CD8-positive, alpha-beta memory T cell (primary cell): ENCODE measurements at regions not wholly inside any gene's neighbourhood (a gene's known extent, or its start where the extent isn't known, plus 50 kb on each side); places are given as distances from the start of the nearest gene placed in this dataset.

Experiments used
- CTCF ChIA-PET: fragments of 350-600 bp; sonication (Branson Sonifier 250); formaldehyde crosslinking; loops from one replicate; lab custom pipeline; 2021; ENCODE audit warnings: antibody characterized with exemption; lab: Charles Lee
- POLR2A ChIA-PET: fragments of 350-600 bp; sonication (Branson Sonifier 250); formaldehyde crosslinking; loops from one replicate; lab custom pipeline; 2021; ENCODE audit warnings: antibody characterized with exemption; lab: Charles Lee
- DNase-seq, 5 donors: peaks; one replicate each; pipeline versions ENCODE4 v3.0.0 to v3.0.0-alpha.2; 2020 to 2022; ENCODE audit warnings: mixed read lengths in 1 of 5
- H3K27ac ChIP-seq: one replicate; pipeline ENCODE4 v1.7.0; 2013; ENCODE audit warnings: low read depth, mild to moderate bottlenecking, low read length, moderate library complexity
- H3K27me3 ChIP-seq: 2 replicates; pipeline ENCODE4 v1.7.0; 2013; ENCODE audit warnings: low read length, mild to moderate bottlenecking; ENCODE audit not compliant: insufficient read depth, poor library complexity, severe bottlenecking
- H3K36me3 ChIP-seq: 2 replicates; pipeline ENCODE4 v1.7.0; 2013; ENCODE audit warnings: mild to moderate bottlenecking, low read length, moderate library complexity; ENCODE audit not compliant: insufficient read depth
- H3K4me1 ChIP-seq: 2 replicates; pipeline ENCODE4 v1.7.0; 2013; ENCODE audit warnings: mild to moderate bottlenecking, low read length, moderate library complexity; ENCODE audit not compliant: insufficient read depth
- H3K4me3 ChIP-seq: 2 replicates; pipeline ENCODE4 v1.7.0; 2013; ENCODE audit warnings: mild to moderate bottlenecking, low read length
- H3K9me3 ChIP-seq: 2 replicates; pipeline ENCODE4 v1.7.0; 2013; ENCODE audit warnings: mild to moderate bottlenecking, low read length
- H3K27ac Mint-ChIP-seq, 8 donors: one replicate each; pipeline ENCODE4 v1.8.0; 2020 to 2021; ENCODE audit warnings: mixed read lengths in 8 of 8, mild to moderate bottlenecking in 6 of 8, inconsistent platforms in 3 of 8, moderate library complexity in 3 of 8
- H3K27me3 Mint-ChIP-seq, 2 donors: one replicate each; pipeline ENCODE4 v1.8.0; 2020 to 2021; ENCODE audit warnings: mixed read lengths in 2 of 2, mild to moderate bottlenecking in 1 of 2, moderate library complexity in 1 of 2
- H3K36me3 Mint-ChIP-seq, 3 donors: one replicate each; pipeline ENCODE4 v1.8.0; 2020 to 2021; ENCODE audit warnings: mixed read lengths in 3 of 3, inconsistent platforms in 1 of 3, mild to moderate bottlenecking in 1 of 3
- H3K4me1 Mint-ChIP-seq, 3 donors: one replicate each; pipeline ENCODE4 v1.8.0; 2020 to 2021; ENCODE audit warnings: mixed read lengths in 3 of 3, inconsistent platforms in 1 of 3, mild to moderate bottlenecking in 1 of 3
- H3K4me3 Mint-ChIP-seq, 7 donors: one replicate each; pipeline ENCODE4 v1.8.0; 2020 to 2021; ENCODE audit warnings: mixed read lengths in 7 of 7, mild to moderate bottlenecking in 6 of 7, moderate library complexity in 4 of 7, inconsistent platforms in 2 of 7
- H3K9me3 Mint-ChIP-seq, 5 donors: one replicate each; pipeline ENCODE4 v1.8.0; 2020 to 2022; ENCODE audit warnings: mixed read lengths in 5 of 5, mild to moderate bottlenecking in 3 of 5, moderate library complexity in 2 of 5, inconsistent platforms in 1 of 5

DNA sequence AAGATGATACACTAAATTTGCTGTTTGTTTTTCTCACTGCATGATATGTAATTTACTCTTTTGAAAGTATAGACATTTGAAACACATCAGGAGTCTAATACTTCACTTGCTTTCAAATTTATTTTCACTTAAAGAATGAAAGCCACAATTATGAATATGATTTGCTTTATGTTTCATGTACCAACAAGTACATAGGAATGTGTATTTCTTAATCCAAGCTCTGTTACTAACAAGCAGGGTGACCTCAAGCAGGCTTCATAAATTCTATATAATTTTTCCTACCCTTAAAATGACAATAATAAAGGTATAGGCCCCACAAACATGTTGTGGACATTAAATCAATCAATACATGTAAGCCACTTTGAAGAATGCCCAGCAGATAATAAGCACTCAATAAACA is 170.2 kb upstream of the P2RY1 start:
- Mint-ChIP-seq H3K9me3 (peaks cover 0 to 9% (median 7%) of the 10 kb centered on the region in 5 donors), H3K4me1 (no peaks in the 10 kb centered on the region), H3K27ac (no peak overlapping the region), H3K4me3 (no peak overlapping the region), H3K27me3 (peaks cover 0 to 6% of the 10 kb centered on the region in 2 donors), H3K36me3 (no peaks in the 10 kb centered on the region)
- Histone ChIP-seq H3K9me3 (peaks cover 2% of the 10 kb centered on the region), H3K27ac (no peak overlapping the region), H3K36me3 (no peaks in the 10 kb centered on the region), H3K4me1 (no peaks in the 10 kb centered on the region), H3K4me3 (no peak overlapping the region), H3K27me3 (no peaks in the 10 kb centered on the region)
- ChIA-PET POLR2A (no interaction called here), CTCF (interaction anchor here (0.7 kb wide), 1 partner anchor 565 kb away, joined by 6 read pairs; no protein-coding TSS in a partner anchor)
- DNase-seq = no peak

DNA sequence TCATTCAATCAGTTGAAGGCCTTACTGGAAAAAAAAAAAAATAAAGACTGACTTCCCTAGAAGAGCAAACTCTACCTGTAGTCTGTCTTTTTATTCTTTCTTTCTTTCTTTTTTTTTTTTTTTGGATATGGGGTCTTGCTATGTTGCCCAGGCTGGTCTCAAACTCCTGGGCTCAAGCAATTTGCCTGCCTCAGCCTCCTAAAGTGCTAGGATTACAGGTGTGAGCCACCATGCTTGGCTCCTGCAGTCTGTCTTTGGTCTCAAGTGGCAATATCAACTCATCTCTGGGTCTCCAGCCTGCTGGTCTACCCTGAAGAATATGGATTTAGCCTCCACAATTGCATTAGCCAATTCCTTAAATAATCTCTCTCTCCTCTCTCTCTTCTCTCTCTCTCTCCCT is 167.7 kb upstream of the P2RY1 start:
- Mint-ChIP-seq H3K36me3 (no peaks in the 10 kb centered on the region), H3K4me1 (no peaks in the 10 kb centered on the region), H3K9me3 (peaks cover 0 to 3% (median 0%) of the 10 kb centered on the region in 5 donors), H3K27me3 (peaks cover 5 to 14% of the 10 kb centered on the region in 2 donors), H3K27ac (no peak overlapping the region), H3K4me3 (no peak overlapping the region)
- no peak overlapping the region for H3K4me3 ChIP-seq
- no peak overlapping the region for H3K27ac ChIP-seq
- DNase-seq = no peak
- H3K36me3 ChIP-seq = no peaks in the 10 kb centered on the region
- H3K4me1 ChIP-seq = no peaks in the 10 kb centered on the region
- no peaks in the 10 kb centered on the region for H3K9me3 ChIP-seq
- ChIA-PET POLR2A (no interaction called here), CTCF (no interaction called here)
- no peaks in the 10 kb centered on the region for H3K27me3 ChIP-seq

DNA sequence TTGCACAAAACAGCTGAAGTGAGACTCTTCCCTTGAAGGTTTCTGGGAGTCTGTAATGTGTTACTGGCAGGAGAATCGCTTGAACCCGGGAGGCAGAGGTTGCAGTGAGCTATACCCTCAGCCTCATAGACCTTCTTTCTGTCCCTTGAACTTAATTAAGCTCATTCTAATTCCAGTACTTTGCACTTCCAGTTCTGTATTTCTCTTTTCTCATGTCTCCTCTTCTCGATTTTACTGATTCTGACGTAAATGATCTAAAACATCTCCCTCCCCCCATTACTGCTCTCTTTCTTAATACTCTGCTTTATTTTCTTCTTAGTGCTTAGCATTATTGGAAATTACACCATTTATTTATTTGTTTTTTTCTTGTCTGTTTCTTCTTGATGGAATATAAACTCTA is 165.4 kb upstream of the P2RY1 start:
- no peaks in the 10 kb centered on the region for H3K9me3 Mint-ChIP-seq
- H3K27ac Mint-ChIP-seq = peak overlapping the region in 1 of 8 donors; percentile 62
- CTCF ChIA-PET = no interaction called here
- no peak for DNase-seq
- H3K4me1 ChIP-seq = no peaks in the 10 kb centered on the region
- no peaks in the 10 kb centered on the region for H3K9me3 ChIP-seq
- H3K4me3 ChIP-seq = no peak overlapping the region
- no peak overlapping the region for H3K4me3 Mint-ChIP-seq
- H3K27ac ChIP-seq = no peak overlapping the region
- H3K27me3 ChIP-seq = no peaks in the 10 kb centered on the region
- no peaks in the 10 kb centered on the region for H3K36me3 ChIP-seq
- no peaks in the 10 kb centered on the region for H3K4me1 Mint-ChIP-seq
- no peaks in the 10 kb centered on the region for H3K36me3 Mint-ChIP-seq
- H3K27me3 Mint-ChIP-seq = peaks cover 3 to 17% of the 10 kb centered on the region in 2 donors
- POLR2A ChIA-PET = no interaction called here

DNA sequence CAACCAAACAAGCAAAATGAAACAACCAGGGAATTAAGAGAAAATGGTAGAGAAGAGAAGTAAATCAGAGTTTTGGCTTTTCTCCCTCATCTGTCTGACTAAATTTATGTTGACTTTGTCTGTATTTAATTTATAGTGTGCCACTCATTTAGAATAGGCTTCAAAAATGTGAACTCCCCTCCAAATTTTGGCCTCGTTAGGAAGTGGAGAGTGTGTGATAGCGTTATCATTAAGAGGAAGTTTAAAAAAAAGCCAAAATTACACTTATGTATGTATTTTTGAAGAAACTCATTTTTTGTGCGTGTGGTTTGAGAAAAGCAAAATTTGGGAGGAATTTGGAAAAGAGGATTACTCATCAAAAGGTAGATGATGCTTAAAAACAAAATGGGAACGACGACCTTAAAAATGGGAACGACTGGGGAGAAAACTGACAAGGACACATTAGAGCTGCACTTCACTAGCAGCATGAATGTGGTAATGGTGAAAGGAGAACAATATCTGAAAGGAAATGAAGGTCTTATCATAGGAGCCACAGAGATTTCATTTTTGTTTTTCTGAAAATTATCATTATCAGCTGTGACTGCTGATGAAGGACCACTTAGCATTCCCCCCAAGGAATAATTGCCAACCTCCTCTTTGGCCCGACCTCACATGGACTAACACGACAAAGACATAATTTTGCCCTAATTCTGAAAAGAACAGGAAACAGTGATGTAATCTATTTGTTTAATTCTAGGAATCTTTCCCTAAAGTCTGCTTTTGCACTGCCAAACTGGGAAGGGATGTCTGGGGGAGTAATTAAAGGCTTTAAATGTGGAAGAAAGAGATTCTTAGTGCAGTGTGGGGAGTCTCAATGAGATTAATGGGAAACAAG is 163.2 kb upstream of the P2RY1 start:
- Mint-ChIP-seq H3K27ac (no peak overlapping the region), H3K27me3 (peaks cover 3 to 17% of the 10 kb centered on the region in 2 donors), H3K4me1 (no peaks in the 10 kb centered on the region), H3K36me3 (no peaks in the 10 kb centered on the region), H3K4me3 (no peak overlapping the region), H3K9me3 (no peaks in the 10 kb centered on the region)
- Histone ChIP-seq H3K27ac (no peak overlapping the region), H3K9me3 (no peaks in the 10 kb centered on the region), H3K27me3 (no peaks in the 10 kb centered on the region), H3K36me3 (no peaks in the 10 kb centered on the region), H3K4me3 (no peak overlapping the region), H3K4me1 (no peaks in the 10 kb centered on the region)
- DNase-seq = no peak
- ChIA-PET POLR2A (no interaction called here), CTCF (no interaction called here)

DNA sequence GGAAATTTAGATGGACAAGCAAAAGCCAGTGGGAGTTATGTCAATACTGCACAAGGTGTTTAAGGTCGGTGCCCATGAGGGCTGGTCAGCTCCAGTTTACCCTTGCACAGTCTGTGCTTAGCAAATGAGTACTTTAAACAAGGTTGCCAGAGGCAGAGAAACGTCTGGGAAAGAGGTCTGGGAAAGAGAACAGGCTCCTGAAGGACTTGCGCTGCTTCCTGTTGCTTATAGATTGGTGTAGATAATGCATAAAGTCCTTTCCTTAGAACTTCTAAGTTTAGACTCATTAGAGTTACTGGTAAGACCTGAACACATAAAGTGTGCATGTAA is 162.6 kb upstream of the P2RY1 start:
- ChIA-PET POLR2A (no interaction called here), CTCF (no interaction called here)
- Mint-ChIP-seq H3K36me3 (no peaks in the 10 kb centered on the region), H3K4me1 (no peaks in the 10 kb centered on the region), H3K27me3 (peaks cover 3 to 17% of the 10 kb centered on the region in 2 donors), H3K9me3 (no peaks in the 10 kb centered on the region), H3K4me3 (no peak overlapping the region), H3K27ac (no peak overlapping the region)
- H3K36me3 ChIP-seq = no peaks in the 10 kb centered on the region
- no peak for DNase-seq
- H3K4me1 ChIP-seq = no peaks in the 10 kb centered on the region
- no peak overlapping the region for H3K4me3 ChIP-seq
- H3K27me3 ChIP-seq = no peaks in the 10 kb centered on the region
- H3K27ac ChIP-seq = no peak overlapping the region
- no peaks in the 10 kb centered on the region for H3K9me3 ChIP-seq

DNA sequence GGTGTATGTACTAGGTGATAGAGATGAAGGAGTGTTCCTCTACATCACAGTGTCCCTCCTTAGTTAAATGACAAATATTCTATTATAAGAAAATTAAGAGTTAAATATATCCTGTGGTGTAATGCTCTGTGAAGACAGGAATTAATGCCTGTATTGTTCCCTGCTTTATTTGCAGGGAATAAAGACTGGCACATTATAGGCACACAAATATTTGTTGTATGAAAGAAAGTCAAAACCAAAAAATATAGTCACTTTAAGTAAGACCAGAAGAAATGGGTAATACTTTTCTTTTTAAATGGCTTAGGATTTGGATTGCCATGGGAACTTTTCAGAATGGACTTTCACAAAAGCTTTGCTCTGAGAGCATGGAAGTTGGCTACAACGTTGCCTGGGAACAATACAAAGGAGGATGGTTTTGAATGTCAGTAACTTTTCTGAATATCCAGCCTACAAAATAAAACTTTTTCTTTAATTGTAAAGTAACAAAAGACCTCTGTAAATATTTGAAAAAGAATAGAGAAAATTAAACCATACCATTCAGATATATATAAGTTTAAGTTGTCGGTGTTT is 158.0 kb upstream of the P2RY1 start:
- peaks cover 0 to 2% (median 0%) of the 10 kb centered on the region in 5 donors for H3K9me3 Mint-ChIP-seq
- no peak overlapping the region for H3K4me3 ChIP-seq
- H3K4me3 Mint-ChIP-seq = no peak overlapping the region
- POLR2A ChIA-PET = no interaction called here
- no peak for DNase-seq
- H3K27ac Mint-ChIP-seq = no peak overlapping the region
- no peaks in the 10 kb centered on the region for H3K36me3 Mint-ChIP-seq
- H3K4me1 Mint-ChIP-seq = no peaks in the 10 kb centered on the region
- H3K27me3 Mint-ChIP-seq = peaks cover 0 to 7% of the 10 kb centered on the region in 2 donors
- CTCF ChIA-PET = no interaction called here
- no peaks in the 10 kb centered on the region for H3K27me3 ChIP-seq
- H3K36me3 ChIP-seq = no peaks in the 10 kb centered on the region
- H3K9me3 ChIP-seq = no peaks in the 10 kb centered on the region
- no peaks in the 10 kb centered on the region for H3K4me1 ChIP-seq
- no peak overlapping the region for H3K27ac ChIP-seq

DNA sequence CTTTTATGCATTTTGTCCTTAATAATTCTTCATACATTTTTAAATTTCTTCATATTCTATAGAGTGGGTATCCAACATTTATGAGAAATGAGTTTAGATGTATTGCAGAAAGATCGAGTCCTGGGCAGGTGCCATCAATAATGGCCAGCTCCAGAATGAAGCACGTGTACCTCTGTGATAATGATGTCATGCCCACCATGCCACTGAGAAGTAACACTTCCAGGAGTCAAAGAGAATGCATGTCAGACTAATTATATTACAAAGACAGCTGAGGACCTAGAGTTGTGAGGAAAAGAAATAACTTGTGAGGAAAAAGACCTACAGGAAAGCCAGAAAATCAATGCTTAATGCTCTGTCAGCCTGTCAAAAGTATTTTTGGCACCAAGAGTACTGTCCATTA is 157.4 kb upstream of the P2RY1 start:
- peaks cover 0 to 3% of the 10 kb centered on the region in 2 donors for H3K27me3 Mint-ChIP-seq
- no peaks in the 10 kb centered on the region for H3K4me1 Mint-ChIP-seq
- H3K4me1 ChIP-seq = no peaks in the 10 kb centered on the region
- no peaks in the 10 kb centered on the region for H3K27me3 ChIP-seq
- H3K4me3 Mint-ChIP-seq = no peak overlapping the region
- POLR2A ChIA-PET = no interaction called here
- H3K36me3 Mint-ChIP-seq = no peaks in the 10 kb centered on the region
- no peak for DNase-seq
- H3K4me3 ChIP-seq = no peak overlapping the region
- no peaks in the 10 kb centered on the region for H3K9me3 ChIP-seq
- CTCF ChIA-PET = no interaction called here
- H3K27ac Mint-ChIP-seq = no peak overlapping the region
- peaks cover 0 to 2% (median 0%) of the 10 kb centered on the region in 5 donors for H3K9me3 Mint-ChIP-seq
- H3K27ac ChIP-seq = no peak overlapping the region
- H3K36me3 ChIP-seq = no peaks in the 10 kb centered on the region

DNA sequence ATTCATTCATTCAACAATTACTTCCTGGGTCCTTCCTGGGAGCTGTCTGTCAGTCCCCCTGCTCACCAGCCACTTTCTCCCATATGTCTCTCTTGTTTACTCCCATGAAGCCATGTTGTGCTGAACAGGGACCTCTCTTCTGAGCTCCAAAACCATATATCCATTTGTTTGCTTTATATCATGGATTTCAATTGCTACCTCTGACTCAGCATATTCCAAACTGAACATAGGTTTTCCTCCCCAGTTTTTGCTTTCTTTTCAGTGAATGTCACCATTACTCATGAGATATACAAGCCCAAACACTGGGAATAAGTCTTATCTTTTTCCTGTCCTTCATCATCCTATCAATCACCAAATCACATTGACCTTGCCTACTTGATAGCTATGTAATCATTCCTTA is 152.5 kb upstream of the P2RY1 start:
- peaks cover 0 to 2% (median 0%) of the 10 kb centered on the region in 5 donors for H3K9me3 Mint-ChIP-seq
- Histone ChIP-seq H3K27ac (no peak overlapping the region), H3K4me1 (no peaks in the 10 kb centered on the region), H3K9me3 (no peaks in the 10 kb centered on the region), H3K4me3 (no peak overlapping the region), H3K36me3 (no peaks in the 10 kb centered on the region), H3K27me3 (no peaks in the 10 kb centered on the region)
- no peak for DNase-seq
- ChIA-PET POLR2A (no interaction called here), CTCF (no interaction called here)
- no peak overlapping the region for H3K4me3 Mint-ChIP-seq
- H3K4me1 Mint-ChIP-seq = no peaks in the 10 kb centered on the region
- H3K27ac Mint-ChIP-seq = no peak overlapping the region
- H3K27me3 Mint-ChIP-seq = no peaks in the 10 kb centered on the region
- no peaks in the 10 kb centered on the region for H3K36me3 Mint-ChIP-seq
